GM21717 (cell line): ENCODE measurements at regions not wholly inside any gene's neighbourhood (a gene's known extent, or its start where the extent isn't known, plus 50 kb on each side); places are given as distances from the start of the nearest gene placed in this dataset.

Source experiments
- ATAC-seq: cut with Tn5 transposase; IDR thresholded peaks from one replicate; pipeline ENCODE4 v1.9.1; 2021; ENCODE audit warnings: mild to moderate bottlenecking, moderate library complexity; ENCODE audit not compliant: unreplicated experiment

- no peak for ATAC-seq
Observed at GRCh38 chr21:41633627-41634026, 125.7 kb upstream of the TMPRSS2 start.

GRCh38 chr21:41632748-41633475 lies 125.0 kb upstream of the TMPRSS2 start:
- no peak for ATAC-seq

DNA sequence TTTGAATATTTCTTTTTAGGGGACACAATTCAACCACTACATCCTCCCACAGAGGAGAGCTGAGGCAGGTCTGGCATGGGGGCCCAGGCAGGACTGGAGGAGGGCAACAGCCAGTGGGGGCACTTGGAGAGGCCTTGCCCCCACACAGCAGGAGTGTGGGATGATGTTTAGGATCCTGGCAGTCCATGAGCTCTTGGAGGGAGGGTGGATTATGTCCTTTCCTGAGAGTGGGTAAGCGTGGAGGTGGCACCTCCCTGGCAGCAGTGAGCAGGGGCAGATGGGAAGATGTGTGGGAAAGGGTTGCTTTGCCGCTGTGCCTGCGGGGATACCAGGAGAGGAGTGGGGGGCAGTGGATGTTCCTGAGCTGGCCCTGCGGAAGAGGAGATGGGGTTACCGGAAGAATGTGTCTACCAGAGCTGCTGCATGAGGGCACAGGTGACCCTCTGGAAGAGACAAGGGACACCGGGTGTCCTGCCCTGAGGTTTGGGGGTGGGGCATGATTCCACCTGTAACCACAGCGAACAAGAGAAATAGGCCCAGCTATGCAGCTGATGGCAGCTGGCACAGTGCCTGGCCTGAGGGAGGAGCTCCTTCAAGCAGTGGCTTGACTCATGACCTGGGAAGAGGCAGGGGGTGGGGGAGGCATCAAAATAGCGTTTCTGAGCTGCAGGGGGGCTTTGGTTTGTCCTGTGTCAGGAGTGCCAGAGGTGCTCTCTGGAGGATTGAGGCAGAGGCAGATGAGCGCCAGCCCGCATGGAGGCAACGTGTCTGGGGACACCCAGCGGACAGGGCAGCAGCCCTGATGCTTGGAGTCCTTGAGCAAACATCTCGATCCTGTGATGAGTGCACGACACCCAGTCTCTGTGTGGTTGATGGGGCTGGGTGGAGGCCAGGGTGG lies 123.9 kb upstream of the TMPRSS2 start:
- no peak for ATAC-seq

- ATAC-seq: no peak
Observed at GRCh38 chr21:41630917-41631316, 123.0 kb upstream of the TMPRSS2 start.

- ATAC-seq: no peak
Observed at GRCh38 chr21:41630249-41630648, 122.3 kb upstream of the TMPRSS2 start.

- ATAC-seq: no peak
Observed at GRCh38 chr21:41628256-41628655, 120.3 kb upstream of the TMPRSS2 start.

DNA sequence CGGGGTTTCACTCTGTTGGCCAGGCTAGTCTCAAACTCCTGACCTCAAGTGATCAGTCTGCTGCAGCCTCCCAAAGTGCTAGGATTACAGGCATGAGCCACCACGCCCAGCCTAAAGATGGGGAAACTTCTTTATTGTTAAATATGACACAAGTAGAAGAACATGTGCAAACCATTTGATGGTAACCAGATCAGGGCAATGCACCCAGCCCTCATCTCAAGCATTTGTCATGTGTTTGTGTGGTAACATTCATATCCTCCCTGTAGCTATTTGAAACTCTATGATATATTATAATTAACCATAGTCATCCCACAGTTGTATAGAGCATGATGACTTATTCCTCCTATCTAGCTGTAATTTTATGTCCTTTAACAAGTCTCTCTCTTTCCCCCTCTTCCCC lies 119.5 kb upstream of the TMPRSS2 start:
- no peak for ATAC-seq

DNA sequence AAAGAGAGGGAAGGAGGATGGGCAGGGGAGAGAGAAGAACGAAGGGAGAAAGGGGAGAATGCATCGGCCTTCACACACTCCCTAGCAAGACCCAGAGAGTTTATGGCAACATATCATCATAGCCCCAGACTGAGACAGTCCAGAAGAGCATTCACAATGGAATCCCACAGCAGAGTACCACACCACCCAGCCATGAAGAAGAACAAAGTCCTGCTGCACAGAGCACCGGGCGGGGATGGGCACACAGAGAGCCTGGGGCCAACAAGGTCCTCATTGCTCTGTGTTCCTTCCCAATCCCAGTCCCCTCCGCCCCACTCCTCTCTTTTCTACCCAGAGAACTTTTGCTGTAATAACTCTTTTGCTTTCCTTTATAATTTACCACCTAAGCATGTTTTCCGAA lies 118.1 kb upstream of the TMPRSS2 start:
- ATAC-seq: no peak

DNA sequence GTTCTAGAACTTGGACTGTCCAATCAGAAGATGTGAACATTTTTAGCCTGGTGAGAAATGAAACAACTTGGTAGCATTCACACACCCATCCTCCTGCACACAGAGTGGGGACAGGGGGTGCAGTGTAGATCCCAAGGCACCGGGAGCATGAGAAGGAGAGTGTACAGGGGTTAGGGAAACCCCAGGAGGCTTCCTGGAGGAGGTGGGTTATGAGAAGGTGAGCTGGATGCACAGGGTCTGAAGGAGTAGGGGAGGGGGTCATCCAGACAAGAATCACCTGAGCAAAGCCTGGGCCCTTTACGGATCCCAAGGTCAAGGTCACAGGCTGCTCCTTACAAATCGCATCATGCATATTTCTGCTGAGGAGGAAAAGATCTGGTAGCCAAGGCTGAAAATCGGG lies 117.5 kb upstream of the TMPRSS2 start:
- ATAC-seq: no peak

DNA sequence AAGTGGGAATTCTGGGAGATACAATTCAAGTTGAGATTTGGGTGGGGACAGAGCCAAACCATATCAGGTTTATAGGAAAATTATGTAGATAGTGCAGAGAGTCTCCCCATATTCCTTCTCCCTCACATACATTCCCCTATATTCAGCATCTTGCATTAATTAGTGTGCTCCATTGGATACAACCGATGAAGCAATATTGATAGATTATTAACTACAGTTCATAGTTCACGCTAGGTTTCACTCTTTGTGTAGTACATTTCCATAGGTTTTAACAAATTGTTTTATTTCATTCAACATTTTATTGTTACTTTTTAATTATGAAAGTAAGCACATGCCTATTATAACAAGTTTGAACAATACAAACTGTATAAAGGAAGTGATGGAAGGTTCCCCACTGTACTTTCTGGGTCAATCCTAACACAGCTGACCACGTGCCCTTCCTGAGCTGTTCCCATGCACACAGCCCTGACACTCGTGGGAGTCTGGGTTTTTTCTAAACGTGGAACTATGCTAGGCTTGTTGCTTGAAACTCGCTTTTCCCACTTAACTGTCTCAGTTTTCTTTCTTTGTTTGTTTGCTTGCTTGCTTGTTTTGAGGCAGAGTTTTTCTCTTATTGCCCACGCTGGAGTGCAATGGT lies 116.8 kb upstream of the TMPRSS2 start:
- no peak for ATAC-seq

DNA sequence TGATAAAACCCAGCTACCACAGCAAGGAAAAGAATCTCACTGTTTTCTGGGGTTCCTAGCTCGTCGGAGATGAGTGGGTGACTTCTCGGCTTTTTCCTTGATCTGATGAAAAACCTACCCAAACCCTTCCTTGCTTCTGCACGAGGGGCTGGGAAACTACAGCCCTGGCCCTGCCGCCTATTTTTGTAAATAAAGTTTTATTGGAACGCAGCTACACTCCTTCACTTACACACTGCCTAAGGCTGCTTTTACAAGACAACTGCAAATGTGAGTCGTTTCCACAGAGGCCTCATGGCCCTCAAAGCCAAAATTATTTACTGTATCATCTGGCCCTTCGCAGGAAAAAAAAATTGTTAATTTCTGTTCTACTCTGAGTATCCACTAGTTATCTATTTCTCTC lies 116.0 kb upstream of the TMPRSS2 start:
- ATAC-seq: no peak

GRCh38 chr21:41622831-41623548 lies 115.0 kb upstream of the TMPRSS2 start:
- ATAC-seq: no peak

DNA sequence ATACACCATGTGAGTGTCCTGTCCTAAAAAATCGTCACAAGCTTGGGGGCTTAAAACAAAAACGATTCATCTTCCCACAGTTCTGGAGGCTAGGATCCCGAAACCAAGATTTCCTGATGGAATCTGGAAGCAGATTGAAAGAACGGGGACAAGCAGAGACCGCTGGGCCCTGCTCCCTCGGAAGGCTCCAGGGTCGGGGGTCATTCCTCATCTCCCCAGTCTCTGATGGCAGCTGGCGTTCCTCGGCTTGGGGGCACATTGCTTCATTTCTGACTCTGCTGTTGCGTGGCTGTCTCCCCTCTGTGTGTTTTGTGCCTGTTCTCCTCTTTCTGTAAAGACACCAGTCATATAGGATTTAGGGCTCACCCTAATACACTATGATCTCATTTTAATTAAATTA lies 114.2 kb upstream of the TMPRSS2 start:
- no peak for ATAC-seq

DNA sequence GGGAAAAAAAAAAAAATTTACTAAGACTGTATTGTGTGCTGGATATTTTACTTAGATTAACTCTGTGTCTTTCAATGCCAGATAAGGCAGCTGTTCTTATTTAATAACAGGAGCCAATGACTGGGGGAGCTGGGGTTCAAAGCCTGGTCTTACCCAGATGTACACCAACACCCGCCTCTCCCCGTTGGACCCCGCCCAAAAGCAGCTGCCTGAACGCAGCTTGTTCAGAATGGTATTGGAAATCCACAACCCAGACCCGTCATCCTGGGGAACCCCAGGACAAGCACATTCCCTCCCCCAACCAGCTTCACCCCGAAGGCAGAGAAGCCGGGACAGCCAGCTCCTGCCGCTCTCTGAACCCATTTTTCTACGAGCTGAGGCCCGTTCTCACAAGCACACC lies 113.6 kb upstream of the TMPRSS2 start:
- ATAC-seq: no peak

DNA sequence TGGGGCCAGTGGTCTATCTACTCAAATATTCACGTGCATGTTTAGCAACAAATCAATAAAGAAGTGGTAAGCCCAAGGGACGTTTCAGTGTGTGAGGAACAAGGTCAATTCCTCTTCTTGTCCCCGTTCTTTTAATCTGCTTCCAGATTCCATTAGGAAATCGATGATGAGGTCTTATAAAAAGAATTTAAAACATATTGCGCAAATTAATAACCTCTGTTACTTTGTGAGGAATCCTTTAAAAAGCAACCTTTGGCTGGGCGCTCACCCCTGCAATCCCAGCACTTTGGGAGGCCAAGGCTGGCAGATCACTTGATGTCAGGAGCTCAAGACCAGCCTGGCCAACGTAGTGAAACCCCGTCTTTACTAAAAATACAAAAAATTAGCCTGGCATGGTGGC lies 113.0 kb upstream of the TMPRSS2 start:
- ATAC-seq: no peak

DNA sequence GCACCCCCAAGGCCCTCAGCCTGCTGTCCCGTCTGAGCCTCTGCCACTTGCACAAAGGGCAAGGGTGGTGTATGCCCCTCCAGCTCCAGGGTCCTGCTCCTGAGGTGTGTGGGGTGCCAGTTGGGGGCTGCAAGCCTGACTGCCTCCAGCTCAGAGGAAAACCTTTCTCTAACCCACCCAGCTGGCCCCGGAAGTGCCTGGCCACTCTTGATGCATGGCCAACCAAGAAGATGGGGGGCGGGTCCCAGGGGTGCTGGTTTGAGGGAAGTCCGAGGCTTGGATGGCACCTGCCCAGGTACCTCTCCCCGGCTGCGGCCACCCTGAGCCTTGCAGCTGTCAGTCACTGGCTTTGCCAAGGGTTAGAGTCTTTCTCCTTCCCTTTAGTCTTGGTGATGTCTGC lies 112.6 kb upstream of the TMPRSS2 start:
- ATAC-seq: no peak

DNA sequence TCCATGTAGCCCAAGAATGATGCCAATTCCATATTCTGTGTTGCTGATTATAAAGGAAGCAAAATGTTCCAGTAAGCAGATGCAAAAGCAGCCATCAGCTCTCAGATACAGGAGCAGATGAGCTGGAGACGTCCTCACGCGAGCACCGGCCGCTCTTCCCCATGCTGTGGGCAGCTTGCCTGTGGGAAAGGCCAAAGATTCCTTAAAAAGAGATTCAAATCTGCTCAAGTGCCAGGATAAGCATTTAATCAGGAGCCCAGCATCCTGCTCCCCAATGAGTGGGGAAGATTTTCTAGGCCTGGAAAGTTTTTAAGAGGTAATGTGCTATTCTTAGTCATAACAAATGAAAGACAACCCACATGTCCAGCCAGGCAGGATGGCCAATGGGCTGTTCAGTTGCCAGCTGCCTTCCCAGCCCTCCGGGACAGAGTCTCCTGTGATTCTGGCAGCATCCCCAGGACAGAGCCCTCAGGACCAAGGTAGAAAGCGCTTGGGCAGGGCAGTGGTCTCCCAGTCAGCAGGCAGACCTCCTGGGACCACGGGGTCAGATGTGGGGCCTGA lies 108.2 kb upstream of the TMPRSS2 start:
- no peak for ATAC-seq

DNA sequence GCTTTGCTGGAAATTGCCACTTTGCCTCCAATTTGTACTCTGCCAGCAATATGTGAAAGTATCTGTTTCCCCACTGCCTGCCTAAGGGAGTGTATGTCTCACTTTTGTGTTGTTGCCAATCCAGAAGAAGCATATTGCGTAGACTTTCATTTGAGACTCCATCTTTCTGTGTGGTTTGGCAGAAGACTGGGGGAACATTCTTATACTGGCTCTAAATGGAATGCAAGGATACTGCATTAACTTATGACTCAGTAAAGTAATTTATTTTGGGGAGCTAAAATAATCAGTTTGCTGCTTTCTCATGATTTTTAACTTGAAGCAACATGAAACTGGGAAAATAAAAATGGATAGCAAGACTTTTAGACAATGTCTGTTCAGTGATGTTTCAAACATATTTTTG lies 107.7 kb upstream of the TMPRSS2 start:
- no peak for ATAC-seq

DNA sequence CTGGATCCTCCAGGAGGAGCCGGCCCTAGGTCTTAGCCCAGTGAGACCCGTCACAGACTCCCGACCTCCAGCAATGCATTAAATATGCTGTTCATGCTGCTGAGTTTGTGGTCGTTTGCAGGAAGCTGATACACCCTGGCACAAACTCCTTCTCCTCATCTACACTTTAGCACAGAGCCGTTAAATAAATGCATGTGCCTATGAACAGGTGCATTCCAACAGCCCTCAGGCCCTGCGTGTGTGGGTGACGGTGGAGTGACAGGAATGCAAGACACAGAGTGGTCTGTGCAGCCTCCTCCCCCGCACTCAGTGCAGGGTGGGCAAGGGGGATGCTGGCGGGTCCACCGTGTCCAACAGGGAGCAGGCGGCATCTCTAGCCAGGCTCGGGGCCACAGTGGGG lies 106.6 kb upstream of the TMPRSS2 start:
- ATAC-seq: no peak

- ATAC-seq: no peak
Observed at GRCh38 chr21:41613533-41613909, 105.6 kb upstream of the TMPRSS2 start.
